SJCRH30 (cell line): ENCODE measurements at regions not wholly inside any gene's neighbourhood (a gene's known extent, or its start where the extent isn't known, plus 50 kb on each side); places are given as distances from the start of the nearest gene placed in this dataset.
"Not testable (repeated sequence)": the region's sequence is repeated elsewhere in the genome, so short reads cannot be mapped to it uniquely, and the experiment has no call there.

Experiments used
- DNase-seq, 2 experiments: peaks; one replicate each; pipeline ENCODE4 v3.0.0-alpha.2; 2015 to 2020
- H3K27ac ChIP-seq: fragments of 250-450 bp; sonication (Bioruptor Pico); 2 replicates; pipeline ENCODE4 v1.5.1; 2020; ENCODE audit warnings: mild to moderate bottlenecking, moderate library complexity
- H3K27me3 ChIP-seq: fragments of 250-450 bp; sonication (Bioruptor Pico); 2 replicates; pipeline ENCODE4 v1.5.1; 2020; ENCODE audit warnings: mild to moderate bottlenecking, moderate library complexity
- H3K36me3 ChIP-seq: fragments of 250-450 bp; sonication (Bioruptor Pico); 2 replicates; pipeline ENCODE4 v1.5.1; 2020; ENCODE audit warnings: mild to moderate bottlenecking, moderate library complexity
- H3K4me1 ChIP-seq: fragments of 250-450 bp; sonication (Bioruptor Pico); 2 replicates; pipeline ENCODE4 v1.5.1; 2020; ENCODE audit warnings: mild to moderate bottlenecking, moderate library complexity
- H3K4me3 ChIP-seq: fragments of 250-450 bp; sonication (Bioruptor Pico); 2 replicates; pipeline ENCODE4 v1.5.1; 2020; ENCODE audit warnings: mild to moderate bottlenecking, moderate library complexity
- H3K9me3 ChIP-seq: fragments of 250-450 bp; sonication (Bioruptor Pico); replicated peaks from 2 replicates; pipeline ENCODE4 v1.5.1; 2020; ENCODE audit warnings: mild to moderate bottlenecking, moderate library complexity

DNA sequence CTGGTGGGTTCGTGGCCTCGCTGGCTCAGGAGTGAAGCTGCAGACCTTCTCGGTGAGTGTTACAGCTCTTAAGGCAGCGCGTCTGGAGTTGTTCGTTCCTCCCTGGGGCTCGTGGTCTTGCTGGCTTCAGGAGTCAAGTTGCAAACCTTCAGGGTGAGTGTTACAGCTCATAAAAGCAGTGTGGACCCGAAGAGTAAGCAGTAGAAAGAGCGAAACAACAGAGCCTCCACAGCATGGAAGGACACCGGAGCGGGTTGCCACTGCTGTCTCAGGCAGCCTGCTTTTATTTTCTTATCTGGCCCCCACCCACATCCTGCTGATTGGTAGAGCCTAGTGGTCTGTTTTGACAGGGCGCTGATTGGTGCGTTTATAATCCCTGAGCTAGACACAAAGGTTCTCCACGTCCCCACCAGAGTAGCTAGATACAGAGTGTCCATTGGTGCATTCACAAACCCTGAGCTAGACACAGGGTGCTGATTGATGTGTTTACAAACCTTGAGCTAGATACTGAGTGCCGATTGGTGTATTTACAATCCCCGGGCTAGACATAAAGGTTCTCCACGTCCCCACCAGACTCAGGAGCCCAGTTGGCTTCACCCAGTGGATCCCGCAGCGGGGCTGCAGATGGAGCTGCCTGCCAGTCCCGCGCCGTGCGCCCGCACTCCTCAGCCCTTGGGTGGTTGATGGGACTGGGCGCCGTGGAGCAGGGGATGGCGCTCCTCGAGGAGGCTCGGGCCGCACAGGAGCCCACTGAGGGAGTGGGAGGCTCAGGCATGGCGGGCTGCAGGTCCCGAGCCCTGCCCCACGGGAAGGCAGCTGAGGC lies 111.9 kb downstream of the ZNF330 start:
- H3K36me3 ChIP-seq, H3K4me1 ChIP-seq, H3K27me3 ChIP-seq, H3K9me3 ChIP-seq: not testable (repeated sequence)
- DNase-seq, result peak; percentile 70 to 76
- H3K4me3 ChIP-seq, result peak overlapping the region; percentile 60
- peak overlapping the region; percentile 73 for H3K27ac ChIP-seq

GRCh38 chr4:141333456-141334230 lies 112.9 kb downstream of the ZNF330 start:
- not testable (repeated sequence) for DNase-seq, H3K9me3 ChIP-seq, H3K36me3 ChIP-seq, H3K4me1 ChIP-seq, H3K27me3 ChIP-seq
- Histone ChIP-seq H3K27ac (peak overlapping the region; percentile 39; the same call in 1 of the 2 replicates), H3K4me3 (peak overlapping the region; percentile 60)

DNA sequence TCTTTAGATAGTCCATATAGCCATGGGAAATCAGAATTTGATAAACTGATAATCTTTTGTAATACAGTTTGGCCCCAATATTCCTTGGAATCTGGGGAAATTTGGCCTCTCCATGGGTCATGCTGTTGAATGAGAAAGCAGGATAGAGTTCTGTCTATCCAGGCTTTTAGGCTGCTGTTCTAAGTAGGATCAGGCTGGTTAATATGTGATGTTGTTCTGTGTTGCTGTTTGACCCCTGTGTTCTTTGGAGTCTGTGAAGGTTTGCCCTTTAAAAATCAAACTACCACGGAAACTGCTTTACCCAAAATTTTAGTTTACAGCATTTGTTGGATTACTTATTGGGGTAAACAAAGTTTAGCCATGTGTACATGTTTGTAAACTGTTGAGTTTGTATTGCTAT lies 114.5 kb downstream of the ZNF330 start:
- peaks cover 14% of the 10 kb centered on the region; the same call in 1 of the 2 replicates for H3K4me1 ChIP-seq
- no peaks in the 10 kb centered on the region for H3K36me3 ChIP-seq
- DNase-seq, result no peak
- no peaks in the 10 kb centered on the region for H3K27me3 ChIP-seq
- no peak overlapping the region for H3K4me3 ChIP-seq
- no peaks in the 10 kb centered on the region for H3K9me3 ChIP-seq
- H3K27ac ChIP-seq, result no peak overlapping the region

DNA sequence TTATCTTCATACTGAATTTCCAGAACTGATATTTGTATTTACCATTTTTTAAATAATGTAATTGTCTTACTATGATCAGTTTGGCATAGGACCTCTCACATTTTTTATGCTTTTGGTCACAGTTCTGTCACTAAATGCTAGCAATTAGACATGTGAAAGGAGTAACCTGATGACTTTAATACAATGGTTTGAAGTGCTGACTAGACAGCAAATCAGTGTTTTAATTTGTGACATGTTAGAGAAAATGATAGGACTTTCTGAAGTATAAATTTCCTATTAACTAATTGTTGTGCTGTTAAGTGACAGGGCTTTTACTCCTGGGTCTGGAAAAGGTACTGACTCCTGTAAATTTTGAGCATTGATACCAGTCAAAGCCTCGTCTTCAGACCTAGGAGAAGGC lies 117.5 kb downstream of the ZNF330 start:
- Histone ChIP-seq H3K36me3 (no peaks in the 10 kb centered on the region), H3K27ac (no peak overlapping the region), H3K9me3 (no peaks in the 10 kb centered on the region), H3K27me3 (no peaks in the 10 kb centered on the region), H3K4me1 (peaks cover 15% of the 10 kb centered on the region; the same call in 1 of the 2 replicates), H3K4me3 (no peak overlapping the region)
- DNase-seq, result no peak

DNA sequence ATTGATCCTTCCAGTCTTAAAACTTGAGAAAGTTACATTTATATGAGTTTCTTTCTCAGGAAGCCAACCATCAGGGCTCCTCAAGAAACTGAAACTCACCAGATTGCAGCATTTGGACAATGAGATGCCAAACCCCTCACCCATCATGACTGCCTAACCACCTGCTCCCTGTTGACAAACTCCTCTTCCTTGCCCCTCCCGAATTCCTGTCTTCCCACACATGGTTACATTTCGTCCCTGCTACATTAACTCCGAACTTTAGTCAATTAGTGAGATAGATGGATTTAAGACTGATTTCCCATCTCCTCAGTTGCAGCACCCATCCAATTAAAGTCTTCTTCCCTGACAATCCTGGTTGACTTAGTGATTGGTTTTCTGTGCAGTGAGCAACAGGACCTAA lies 118.7 kb downstream of the ZNF330 start:
- H3K27me3 ChIP-seq, result no peaks in the 10 kb centered on the region
- no peak for DNase-seq
- no peak overlapping the region for H3K27ac ChIP-seq
- H3K4me1 ChIP-seq, result peaks cover 15% of the 10 kb centered on the region; the same call in 1 of the 2 replicates
- no peak overlapping the region for H3K4me3 ChIP-seq
- no peaks in the 10 kb centered on the region for H3K36me3 ChIP-seq
- no peaks in the 10 kb centered on the region for H3K9me3 ChIP-seq

GRCh38 chr4:141339966-141340365 lies 119.3 kb downstream of the ZNF330 start:
- Histone ChIP-seq H3K27ac (no peak overlapping the region), H3K9me3 (no peaks in the 10 kb centered on the region), H3K4me3 (no peak overlapping the region), H3K4me1 (peaks cover 15% of the 10 kb centered on the region; the same call in 1 of the 2 replicates), H3K36me3 (no peaks in the 10 kb centered on the region), H3K27me3 (no peaks in the 10 kb centered on the region)
- DNase-seq, result no peak

DNA sequence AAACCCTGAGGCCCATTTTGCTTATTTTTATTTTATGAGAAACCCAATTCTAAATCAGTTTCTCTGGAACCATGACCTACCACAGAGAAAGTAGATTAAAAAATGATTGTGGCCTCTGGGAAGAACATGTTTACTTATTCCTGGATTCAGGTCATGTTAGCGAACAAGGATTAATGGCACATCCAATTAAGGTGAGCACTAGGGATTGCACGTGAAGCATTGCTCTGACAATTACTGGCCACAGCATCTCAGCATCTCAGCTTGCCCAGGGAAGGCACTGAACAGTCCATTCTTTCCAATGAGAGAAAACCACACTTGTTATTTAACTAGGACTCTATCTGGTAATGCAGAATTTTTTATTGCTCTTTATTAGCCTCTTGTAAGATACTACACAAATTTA lies 119.8 kb downstream of the ZNF330 start:
- no peaks in the 10 kb centered on the region for H3K27me3 ChIP-seq
- H3K9me3 ChIP-seq, result no peaks in the 10 kb centered on the region
- no peaks in the 10 kb centered on the region for H3K36me3 ChIP-seq
- no peak overlapping the region for H3K27ac ChIP-seq
- peaks cover 15% of the 10 kb centered on the region; the same call in 1 of the 2 replicates for H3K4me1 ChIP-seq
- no peak overlapping the region for H3K4me3 ChIP-seq
- DNase-seq, result no peak

GRCh38 chr4:141346144-141346543 lies 125.4 kb downstream of the ZNF330 start:
- no peak overlapping the region for H3K4me3 ChIP-seq
- H3K36me3 ChIP-seq, result no peaks in the 10 kb centered on the region
- H3K4me1 ChIP-seq, result peaks cover 23% of the 10 kb centered on the region
- H3K27ac ChIP-seq, result no peak overlapping the region; the same call in 1 of the 2 replicates
- H3K27me3 ChIP-seq, result no peaks in the 10 kb centered on the region
- peak; percentile 50 to 79 for DNase-seq
- no peaks in the 10 kb centered on the region for H3K9me3 ChIP-seq

DNA sequence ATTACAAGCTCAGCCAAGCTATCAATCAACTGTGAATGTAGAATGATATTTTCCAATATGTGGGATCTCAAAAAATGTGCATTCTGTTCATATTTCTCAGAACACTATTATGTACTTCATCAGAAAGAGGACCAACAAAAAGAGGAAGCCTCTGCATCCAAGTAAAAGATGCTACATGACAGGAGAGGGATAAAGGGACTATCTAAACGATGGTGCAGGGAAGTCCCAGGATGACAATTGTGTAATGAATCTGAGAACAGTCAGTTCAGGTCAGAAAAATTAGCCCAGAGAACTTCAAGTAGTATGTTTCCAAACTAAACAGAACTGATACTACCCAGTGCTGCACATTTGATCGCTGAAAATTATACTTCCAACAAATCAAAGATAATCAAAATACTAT lies 127.0 kb downstream of the ZNF330 start:
- DNase-seq, result no peak
- H3K4me1 ChIP-seq, result peaks cover 38% of the 10 kb centered on the region
- no peaks in the 10 kb centered on the region for H3K27me3 ChIP-seq
- no peaks in the 10 kb centered on the region for H3K36me3 ChIP-seq
- no peaks in the 10 kb centered on the region for H3K9me3 ChIP-seq
- no peak overlapping the region for H3K4me3 ChIP-seq
- H3K27ac ChIP-seq, result no peak overlapping the region

- DNase-seq, result no peak
- peaks cover 42% of the 10 kb centered on the region for H3K4me1 ChIP-seq
Measured at GRCh38 chr4:141348125-141348524, 127.4 kb downstream of the ZNF330 start.

GRCh38 chr4:141348573-141348972 lies 127.9 kb downstream of the ZNF330 start:
- H3K27ac ChIP-seq, result no peak overlapping the region
- peaks cover 43% of the 10 kb centered on the region for H3K4me1 ChIP-seq
- H3K27me3 ChIP-seq, result no peaks in the 10 kb centered on the region
- H3K36me3 ChIP-seq, result no peaks in the 10 kb centered on the region
- H3K4me3 ChIP-seq, result no peak overlapping the region
- no peaks in the 10 kb centered on the region for H3K9me3 ChIP-seq
- DNase-seq, result no peak

More at GRCh38 chr4:141348125-141348524, 127.4 kb downstream of the ZNF330 start:
- Histone ChIP-seq H3K9me3 (no peaks in the 10 kb centered on the region), H3K27me3 (no peaks in the 10 kb centered on the region), H3K4me3 (no peak overlapping the region), H3K27ac (no peak overlapping the region), H3K36me3 (no peaks in the 10 kb centered on the region)

DNA sequence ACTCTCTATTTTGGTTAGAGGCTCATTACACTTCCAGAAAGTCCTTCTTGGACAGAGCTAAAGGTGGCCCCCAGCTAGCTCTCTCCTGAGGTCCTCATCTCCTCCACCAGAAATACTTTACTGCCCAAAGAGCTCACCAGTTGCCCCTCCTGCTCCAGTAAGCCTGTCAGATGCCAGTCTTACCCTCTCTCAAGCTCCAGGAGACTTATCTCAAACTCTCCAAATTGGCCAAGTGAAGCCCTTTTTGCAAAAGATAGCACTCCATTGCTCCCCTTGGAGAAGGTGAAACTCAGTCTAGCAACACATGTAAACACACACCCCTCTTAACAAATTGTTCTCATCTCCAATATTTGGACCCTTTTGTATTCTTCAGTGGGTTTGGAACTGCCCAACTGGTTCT lies 128.5 kb downstream of the ZNF330 start:
- no peaks in the 10 kb centered on the region for H3K9me3 ChIP-seq
- H3K27ac ChIP-seq, result peak overlapping the region; percentile 93
- no peak overlapping the region for H3K4me3 ChIP-seq
- peaks cover 47% of the 10 kb centered on the region for H3K4me1 ChIP-seq
- DNase-seq, result no peak
- no peaks in the 10 kb centered on the region for H3K27me3 ChIP-seq
- H3K36me3 ChIP-seq, result no peaks in the 10 kb centered on the region

GRCh38 chr4:141350122-141350905 lies 129.6 kb downstream of the ZNF330 start:
- Histone ChIP-seq H3K4me3 (no peak overlapping the region), H3K27ac (peak overlapping the region; percentile 93), H3K27me3 (no peaks in the 10 kb centered on the region), H3K9me3 (no peaks in the 10 kb centered on the region), H3K36me3 (no peaks in the 10 kb centered on the region), H3K4me1 (peaks cover 47% of the 10 kb centered on the region)
- DNase-seq, result peak; percentile 81 to 93

DNA sequence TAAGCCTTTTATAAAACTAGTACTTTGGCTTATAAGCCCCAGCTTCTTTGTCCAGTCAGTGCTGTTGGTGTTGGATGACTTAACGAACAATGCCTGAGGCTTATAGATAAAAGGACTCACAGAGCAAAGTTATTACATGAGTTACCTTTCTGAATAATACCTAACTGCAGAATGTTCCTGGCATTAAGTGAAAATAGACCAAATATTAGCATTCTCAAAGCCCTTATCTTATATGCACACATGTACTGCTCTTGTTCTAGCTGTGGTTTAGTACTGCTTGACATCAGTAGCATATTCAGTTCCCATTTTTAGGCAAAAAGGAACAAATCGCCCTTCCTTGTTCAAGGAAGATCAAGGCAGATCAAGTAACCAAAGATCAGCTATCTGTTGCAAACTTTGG lies 131.6 kb downstream of the ZNF330 start:
- H3K9me3 ChIP-seq, result no peaks in the 10 kb centered on the region
- DNase-seq, result peak in 1 of 2 experiments; percentile 21
- H3K4me3 ChIP-seq, result peak overlapping the region; percentile 50
- peak overlapping the region; percentile 93 for H3K27ac ChIP-seq
- no peaks in the 10 kb centered on the region for H3K27me3 ChIP-seq
- H3K36me3 ChIP-seq, result no peaks in the 10 kb centered on the region
- peaks cover 43% of the 10 kb centered on the region for H3K4me1 ChIP-seq
